Tibial artery (tissue), 4 donors: ENCODE measurements at regions not wholly inside any gene's neighbourhood (a gene's known extent, or its start where the extent isn't known, plus 50 kb on each side); places are given as distances from the start of the nearest gene placed in this dataset.

ENCODE experiments used
- DNase-seq, 2 donors: peaks; one replicate each; pipeline ENCODE4 v3.0.0-alpha.2; 2019
- H3K27ac ChIP-seq, 2 donors: fragments of 200-600 bp; sonication (generic) in 1 of 2; 1 replicate in 1 of 2; 2 replicates in 1 of 2; pipeline ENCODE4 v1.5.1; 2018 to 2019; ENCODE audit warnings: mild to moderate bottlenecking in 1 of 2
- H3K27me3 ChIP-seq, 2 donors: fragments of 200-600 bp; sonication (generic) in 1 of 2; one replicate each; pipeline versions ENCODE4 v1.5.1 to v1.6.0; 2016 to 2019
- H3K36me3 ChIP-seq, 3 donors: fragments of 200-600 bp; sonication (generic) in 2 of 3; one replicate each; pipeline ENCODE4 v1.5.1; 2016 to 2019; ENCODE audit warnings: mild to moderate bottlenecking in 2 of 3
- H3K4me1 ChIP-seq, 4 donors: fragments of 200-600 bp; sonication (generic) in 2 of 4; 1 replicate in 3 of 4; 2 replicates in 1 of 4; pipeline ENCODE4 v1.5.1; 2016 to 2019
- H3K4me3 ChIP-seq, 2 donors: fragments of 200-600 bp; sonication (generic) in 1 of 2; 1 replicate in 1 of 2; 2 replicates in 1 of 2; pipeline ENCODE4 v1.5.1; 2018 to 2019; ENCODE audit warnings: mild to moderate bottlenecking in 2 of 2
- H3K9me3 ChIP-seq, 3 donors: fragments of 200-600 bp; sonication (generic) in 1 of 3; one replicate each; pipeline ENCODE4 v1.5.1; 2016 to 2019
- intact Hi-C: fragments of 100-400 bp; cut with DNase I; formaldehyde crosslinking; loops from one replicate; pipeline ENCODE4 v1.15.0; 2023; ENCODE audit warnings: low total_unique reads
- TF ChIP-seq, protein P1 (sequence below), 2 experiments: fragments of 200-600 bp in 1 of 2; fragments of 450-650 bp in 1 of 2; IDR thresholded peaks; one replicate each; pipeline ENCODE4 v1.5.1; 2017 to 2019; ENCODE audit warnings: antibody characterized with exemption in 2 of 2, mild to moderate bottlenecking in 1 of 2, moderate library complexity in 1 of 2

DNA sequence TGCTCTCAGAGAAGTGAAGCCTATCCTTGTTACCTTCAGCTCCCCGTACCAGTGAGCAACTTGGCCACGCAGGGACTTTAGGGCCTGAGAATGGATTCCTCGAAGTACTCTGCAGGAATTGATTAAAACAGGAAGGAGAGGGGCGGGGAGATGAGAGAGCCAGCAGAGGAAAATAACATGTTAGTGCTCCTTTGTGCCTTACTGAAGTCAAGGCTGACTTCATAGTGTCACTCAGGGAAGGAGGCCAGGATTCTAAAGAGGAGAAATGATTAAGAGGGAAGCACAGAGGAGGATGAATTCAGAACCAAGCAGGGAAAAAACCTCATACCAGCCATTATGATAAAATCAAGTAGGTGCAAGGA is 195.6 kb upstream of the RHOBTB1 start:
- TF ChIP-seq, protein P1, sequence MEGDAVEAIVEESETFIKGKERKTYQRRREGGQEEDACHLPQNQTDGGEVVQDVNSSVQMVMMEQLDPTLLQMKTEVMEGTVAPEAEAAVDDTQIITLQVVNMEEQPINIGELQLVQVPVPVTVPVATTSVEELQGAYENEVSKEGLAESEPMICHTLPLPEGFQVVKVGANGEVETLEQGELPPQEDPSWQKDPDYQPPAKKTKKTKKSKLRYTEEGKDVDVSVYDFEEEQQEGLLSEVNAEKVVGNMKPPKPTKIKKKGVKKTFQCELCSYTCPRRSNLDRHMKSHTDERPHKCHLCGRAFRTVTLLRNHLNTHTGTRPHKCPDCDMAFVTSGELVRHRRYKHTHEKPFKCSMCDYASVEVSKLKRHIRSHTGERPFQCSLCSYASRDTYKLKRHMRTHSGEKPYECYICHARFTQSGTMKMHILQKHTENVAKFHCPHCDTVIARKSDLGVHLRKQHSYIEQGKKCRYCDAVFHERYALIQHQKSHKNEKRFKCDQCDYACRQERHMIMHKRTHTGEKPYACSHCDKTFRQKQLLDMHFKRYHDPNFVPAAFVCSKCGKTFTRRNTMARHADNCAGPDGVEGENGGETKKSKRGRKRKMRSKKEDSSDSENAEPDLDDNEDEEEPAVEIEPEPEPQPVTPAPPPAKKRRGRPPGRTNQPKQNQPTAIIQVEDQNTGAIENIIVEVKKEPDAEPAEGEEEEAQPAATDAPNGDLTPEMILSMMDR (IDR thresholded peaks at IDR 0.05): no peak
- no peak for DNase-seq
- no peaks in the 10 kb centered on the region for H3K9me3 ChIP-seq
- no peaks in the 10 kb centered on the region for H3K27me3 ChIP-seq
- no peaks in the 10 kb centered on the region for H3K36me3 ChIP-seq
- H3K4me1 ChIP-seq: peaks cover 0 to 3% (median 0%) of the 10 kb centered on the region in 4 donors
- no peak overlapping the region for H3K4me3 ChIP-seq
- intact Hi-C loops: loop anchor here (5.0 kb wide), 1 partner anchor 148 kb away; no protein-coding TSS in a partner anchor
- H3K27ac ChIP-seq: no peak overlapping the region

DNA sequence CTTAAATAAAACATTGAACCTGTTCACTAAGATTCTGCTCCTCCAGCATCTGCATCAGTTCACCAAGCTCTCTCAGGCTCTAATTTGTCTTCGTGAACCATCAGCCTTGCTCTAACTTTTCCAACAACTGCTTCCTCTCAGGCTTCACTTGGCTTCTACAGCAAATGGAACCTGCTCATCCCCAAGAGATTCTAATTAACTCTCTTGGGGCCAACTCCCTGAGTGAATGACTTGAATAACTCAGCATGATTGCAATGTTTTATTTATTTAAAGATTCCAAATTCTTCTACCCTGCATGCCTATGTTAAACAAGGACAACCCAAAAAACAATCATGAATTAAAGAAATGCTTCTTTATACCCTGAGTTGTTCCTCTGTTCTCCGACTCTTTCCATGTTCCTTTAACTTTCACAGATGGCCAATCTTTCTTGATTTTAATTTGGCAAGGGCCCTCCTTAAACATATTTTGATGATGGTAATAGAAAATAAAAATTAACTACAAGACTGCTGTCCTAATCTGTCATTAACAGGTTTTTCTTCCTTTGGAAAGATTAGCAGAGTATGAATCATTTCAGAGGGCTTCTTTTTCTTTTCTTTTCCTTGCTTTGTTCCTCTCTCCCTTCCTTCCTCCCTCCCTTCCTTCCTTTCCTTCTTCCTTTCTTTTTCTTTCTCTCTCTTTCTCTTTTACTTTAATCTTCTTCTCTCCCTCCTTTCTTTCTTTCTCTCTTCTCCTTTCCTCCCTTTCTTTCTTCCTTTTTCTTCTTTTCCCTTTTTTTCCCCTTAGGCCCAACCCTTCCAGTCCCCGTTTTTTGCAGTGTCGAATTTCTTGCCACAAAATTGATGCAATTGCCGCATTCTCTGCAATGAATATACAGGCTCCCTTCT is 195.0 kb upstream of the RHOBTB1 start:
- Histone ChIP-seq H3K9me3 (no peaks in the 10 kb centered on the region), H3K4me3 (no peak overlapping the region), H3K4me1 (peaks cover 0 to 3% (median 0%) of the 10 kb centered on the region in 4 donors), H3K36me3 (no peaks in the 10 kb centered on the region), H3K27me3 (no peaks in the 10 kb centered on the region), H3K27ac (no peak overlapping the region)
- TF ChIP-seq, protein P1 (IDR thresholded peaks at IDR 0.05): no peak
- DNase-seq: no peak
- intact Hi-C loops: loop anchor here (5.0 kb wide), 1 partner anchor 148 kb away; no protein-coding TSS in a partner anchor

DNA sequence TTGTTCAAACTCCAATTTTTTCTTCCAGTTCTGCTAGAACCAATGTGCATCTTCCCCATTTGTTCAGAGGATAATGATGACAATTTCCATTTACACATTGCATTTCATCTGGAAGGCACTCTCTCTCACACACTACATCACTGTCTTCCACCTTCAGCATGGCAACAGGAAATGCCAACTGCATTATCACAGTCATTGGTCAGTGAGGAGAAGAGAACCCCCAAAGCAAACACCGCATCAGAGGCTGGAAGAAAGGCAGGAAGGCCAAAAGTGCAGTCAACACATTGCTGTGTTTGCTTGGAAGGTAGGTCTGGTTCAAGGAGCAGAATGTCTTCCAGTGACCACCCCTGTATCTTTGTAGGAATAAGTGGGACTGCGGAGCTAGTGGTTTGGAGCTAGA is 192.2 kb upstream of the RHOBTB1 start:
- no peak overlapping the region for H3K27ac ChIP-seq
- TF ChIP-seq, protein P1 (IDR thresholded peaks at IDR 0.05): no peak

DNA sequence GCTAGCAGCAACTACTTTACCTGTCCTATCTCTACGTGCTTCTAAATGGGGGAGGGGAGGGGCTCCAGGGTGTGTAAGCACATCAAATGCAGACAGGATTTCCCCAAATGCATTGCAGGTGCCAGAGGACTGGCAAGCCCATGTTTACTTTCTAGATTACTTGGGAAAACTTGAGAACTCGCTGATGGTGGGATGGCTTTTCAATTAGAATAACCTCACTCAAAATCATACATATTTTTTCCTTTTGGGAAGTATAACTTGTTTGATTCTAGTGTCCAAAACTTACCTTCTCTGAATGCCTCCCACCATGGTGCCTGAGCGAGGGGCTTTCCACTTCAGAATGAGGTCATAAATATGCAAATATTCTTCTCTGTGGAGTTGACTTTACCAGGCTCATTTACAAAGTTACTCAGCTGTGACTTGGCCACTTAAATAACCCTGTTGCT is 191.3 kb upstream of the RHOBTB1 start:
- intact Hi-C loops: loop anchor here (5.0 kb wide), 1 partner anchor 152 kb away; no protein-coding TSS in a partner anchor
- TF ChIP-seq, protein P1 (IDR thresholded peaks at IDR 0.05): no peak
- Histone ChIP-seq H3K4me1 (peaks cover 0 to 3% (median 0%) of the 10 kb centered on the region in 4 donors), H3K27me3 (no peaks in the 10 kb centered on the region), H3K27ac (no peak overlapping the region), H3K9me3 (no peaks in the 10 kb centered on the region), H3K36me3 (no peaks in the 10 kb centered on the region), H3K4me3 (no peak overlapping the region)
- DNase-seq: no peak

More for the DNA sequence above, 192.2 kb upstream of the RHOBTB1 start:
- Histone ChIP-seq H3K9me3 (no peaks in the 10 kb centered on the region), H3K4me3 (no peak overlapping the region), H3K27me3 (no peaks in the 10 kb centered on the region), H3K36me3 (no peaks in the 10 kb centered on the region), H3K4me1 (peaks cover 0 to 3% (median 0%) of the 10 kb centered on the region in 4 donors)
- DNase-seq: no peak
- intact Hi-C loops: loop anchor here (5.0 kb wide), 1 partner anchor 151 kb away; no protein-coding TSS in a partner anchor

DNA sequence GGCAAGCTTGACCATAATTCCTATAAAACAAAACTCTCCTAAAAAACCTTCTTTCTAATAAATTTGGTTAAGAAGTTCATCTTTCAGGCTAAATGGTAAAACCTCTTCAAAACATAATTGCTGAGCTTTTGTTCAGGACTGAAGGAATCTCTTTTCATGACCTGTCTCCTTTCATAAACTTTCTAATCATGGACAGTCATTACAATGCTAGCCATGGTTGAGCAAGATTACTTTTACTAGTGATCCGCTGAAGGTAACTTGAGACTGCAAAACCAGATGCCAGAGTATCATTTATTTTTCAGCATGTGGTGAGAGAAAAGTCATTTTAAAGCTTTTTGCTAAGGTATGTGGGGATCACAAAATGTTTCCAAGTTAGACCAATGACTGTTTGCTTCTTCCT is 186.4 kb upstream of the RHOBTB1 start:
- Histone ChIP-seq H3K27me3 (no peaks in the 10 kb centered on the region), H3K9me3 (no peaks in the 10 kb centered on the region), H3K27ac (no peak overlapping the region), H3K4me1 (no peaks in the 10 kb centered on the region), H3K4me3 (no peak overlapping the region), H3K36me3 (no peaks in the 10 kb centered on the region)
- DNase-seq: no peak
- TF ChIP-seq, protein P1 (IDR thresholded peaks at IDR 0.05): no peak
- intact Hi-C loops: no loop called here
